Mucosa of descending colon (tissue), 3 donors: ENCODE measurements at regions not wholly inside any gene's neighbourhood (a gene's known extent, or its start where the extent isn't known, plus 50 kb on each side); places are given as distances from the start of the nearest gene placed in this dataset.

ENCODE experiments used
- ATAC-seq: fragments of 200-7000 bp; cut with Tn5 transposase; one replicate; pipeline ENCODE4 v1.9.1; 2020; ENCODE audit warnings: mild to moderate bottlenecking, moderate library complexity
- DNase-seq, 3 donors: peaks; one replicate each; pipeline ENCODE4 v3.0.0-alpha.2; 2020
- H3K36me3 ChIP-seq: fragments of 200-600 bp; one replicate; pipeline ENCODE4 v1.8.0; 2021; ENCODE audit warnings: low read depth, mild to moderate bottlenecking
- H3K4me1 ChIP-seq: fragments of 200-600 bp; one replicate; pipeline ENCODE4 v1.8.0; 2021; ENCODE audit warnings: low read depth, mild to moderate bottlenecking
- H3K4me3 ChIP-seq: fragments of 200-600 bp; one replicate; pipeline ENCODE4 v1.8.0; 2021; ENCODE audit warnings: mild to moderate bottlenecking
- H3K9me3 ChIP-seq: fragments of 200-600 bp; one replicate; pipeline ENCODE4 v1.8.0; 2021; ENCODE audit warnings: mild to moderate bottlenecking
- intact Hi-C, 2 donors: fragments of 100-400 bp; cut with DNase I in 1 of 2; cut with micrococcal nuclease in 1 of 2; formaldehyde crosslinking; loops; one replicate each; pipeline versions ENCODE4 v1.11.0 to v1.11.1; 2022; cut with DNase I, micrococcal nuclease
- TF ChIP-seq, protein P1 (sequence below): fragments of 200-600 bp; IDR thresholded peaks from one replicate; pipeline ENCODE4 v1.8.0; 2022; ENCODE audit warnings: antibody characterized with exemption, mild to moderate bottlenecking
- donor health status: DM: no; HTN: no; CAD: no; lungs with moderate emphysema.
- donor health status: DM: no; HTN: no; CAD: no.
- donor health status: DM: no; HTN: yes; CAD: no.

DNA sequence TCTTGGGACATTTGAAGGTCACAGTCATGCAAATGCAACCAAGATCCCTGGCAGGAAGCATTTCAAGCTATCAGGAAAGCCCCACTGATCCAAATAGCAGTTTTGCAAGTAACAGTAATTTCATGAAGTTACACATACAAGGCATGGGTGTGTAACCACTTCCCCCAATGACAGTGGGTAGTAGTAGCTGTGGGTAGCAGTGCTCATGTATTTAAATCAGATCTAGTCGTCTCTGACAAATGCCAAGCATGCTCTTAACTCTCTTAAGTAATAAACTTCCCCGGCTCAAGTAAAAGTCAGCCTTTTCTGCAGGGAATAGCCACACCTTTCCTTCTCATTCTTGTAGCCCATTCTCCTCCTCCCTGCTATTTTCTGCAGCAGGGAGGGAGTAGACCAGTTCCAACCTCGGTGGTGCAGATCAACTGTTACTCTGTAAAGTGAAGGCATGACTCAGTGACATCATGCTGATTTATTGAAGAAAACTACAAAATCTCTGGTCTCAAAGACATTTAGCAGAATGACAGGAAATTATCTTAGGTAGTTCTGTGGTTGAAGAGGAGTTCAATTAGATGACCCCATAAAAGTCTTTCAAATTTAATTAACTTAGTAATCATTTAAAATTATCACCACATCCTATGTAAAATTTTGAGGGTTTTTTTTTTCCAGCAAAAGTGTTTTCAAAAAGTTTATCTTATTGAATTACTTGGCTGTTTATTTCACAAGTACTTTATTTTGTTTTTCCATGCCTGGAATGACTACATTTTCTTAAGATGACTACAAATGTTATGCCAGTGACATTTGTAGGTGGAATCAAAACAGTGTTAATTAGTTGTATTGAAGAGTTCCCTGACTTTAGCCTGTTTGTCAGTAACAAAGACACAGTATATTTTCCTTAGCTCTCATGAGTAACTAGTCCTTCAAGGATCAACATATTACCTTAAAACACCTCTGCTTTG is 568.3 kb downstream of the INHBA start:
- intact Hi-C loops, result no loop called here
- H3K4me1 ChIP-seq, result no peaks in the 10 kb centered on the region
- TF ChIP-seq, protein P1, sequence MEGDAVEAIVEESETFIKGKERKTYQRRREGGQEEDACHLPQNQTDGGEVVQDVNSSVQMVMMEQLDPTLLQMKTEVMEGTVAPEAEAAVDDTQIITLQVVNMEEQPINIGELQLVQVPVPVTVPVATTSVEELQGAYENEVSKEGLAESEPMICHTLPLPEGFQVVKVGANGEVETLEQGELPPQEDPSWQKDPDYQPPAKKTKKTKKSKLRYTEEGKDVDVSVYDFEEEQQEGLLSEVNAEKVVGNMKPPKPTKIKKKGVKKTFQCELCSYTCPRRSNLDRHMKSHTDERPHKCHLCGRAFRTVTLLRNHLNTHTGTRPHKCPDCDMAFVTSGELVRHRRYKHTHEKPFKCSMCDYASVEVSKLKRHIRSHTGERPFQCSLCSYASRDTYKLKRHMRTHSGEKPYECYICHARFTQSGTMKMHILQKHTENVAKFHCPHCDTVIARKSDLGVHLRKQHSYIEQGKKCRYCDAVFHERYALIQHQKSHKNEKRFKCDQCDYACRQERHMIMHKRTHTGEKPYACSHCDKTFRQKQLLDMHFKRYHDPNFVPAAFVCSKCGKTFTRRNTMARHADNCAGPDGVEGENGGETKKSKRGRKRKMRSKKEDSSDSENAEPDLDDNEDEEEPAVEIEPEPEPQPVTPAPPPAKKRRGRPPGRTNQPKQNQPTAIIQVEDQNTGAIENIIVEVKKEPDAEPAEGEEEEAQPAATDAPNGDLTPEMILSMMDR, result no peak
- ATAC-seq, result no peak
- no peak overlapping the region for H3K4me3 ChIP-seq
- H3K9me3 ChIP-seq, result no peaks in the 10 kb centered on the region
- H3K36me3 ChIP-seq, result no peaks in the 10 kb centered on the region
- no peak for DNase-seq

DNA sequence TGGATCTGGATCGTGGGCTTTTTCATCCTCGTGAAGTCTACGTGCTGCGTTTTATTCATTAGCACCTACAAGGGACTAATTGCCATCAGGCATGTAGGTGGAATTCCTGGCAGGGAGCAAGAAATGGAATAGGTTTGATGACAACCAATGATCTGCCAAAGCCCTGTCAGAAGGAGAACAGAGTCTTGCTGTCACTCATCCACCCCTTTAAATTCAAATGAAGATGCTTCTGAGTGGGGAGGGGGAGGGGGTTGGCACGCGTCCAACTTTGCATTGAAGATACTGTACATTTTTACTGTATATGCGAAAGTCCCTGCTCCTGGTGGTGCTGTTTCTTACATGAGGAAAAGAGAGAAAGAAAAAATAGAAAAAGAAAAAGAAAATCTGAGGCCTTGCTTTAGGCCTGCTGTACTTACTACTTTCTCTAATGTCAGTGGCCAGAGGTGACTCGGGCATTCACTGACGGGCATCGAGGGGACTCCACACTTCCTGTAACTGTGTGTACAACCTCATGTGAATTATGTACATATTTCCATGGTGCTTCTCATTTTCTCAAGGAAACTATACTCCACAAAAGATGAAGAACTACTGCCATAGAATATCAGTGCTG is 569.1 kb downstream of the INHBA start:
- no peak overlapping the region for H3K4me3 ChIP-seq
- no peak for DNase-seq
- no peaks in the 10 kb centered on the region for H3K36me3 ChIP-seq
- TF ChIP-seq, protein P1, result no peak
- no peaks in the 10 kb centered on the region for H3K4me1 ChIP-seq
- no peak for ATAC-seq
- intact Hi-C loops, result no loop called here
- no peaks in the 10 kb centered on the region for H3K9me3 ChIP-seq

DNA sequence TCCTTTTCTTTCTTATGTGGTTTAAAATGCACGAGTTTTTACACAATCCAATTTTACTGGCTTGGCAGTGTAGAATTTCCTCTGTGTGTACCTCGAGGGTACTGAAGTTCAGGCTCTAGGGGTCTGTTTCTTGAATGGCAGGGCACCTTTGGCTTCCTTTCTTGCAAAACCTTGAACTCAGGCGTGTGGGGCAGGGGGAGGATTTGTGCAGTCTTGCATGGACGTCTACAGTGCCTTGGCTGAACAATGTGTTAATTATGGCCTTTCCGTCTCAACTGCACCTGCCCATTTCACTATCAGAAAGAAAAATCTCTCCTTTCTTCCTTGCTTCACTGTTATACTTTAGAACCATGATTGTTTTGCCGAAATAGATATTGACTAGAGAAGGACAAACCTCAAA is 570.9 kb downstream of the INHBA start:
- Histone ChIP-seq H3K36me3 (no peaks in the 10 kb centered on the region), H3K4me3 (no peak overlapping the region), H3K9me3 (no peaks in the 10 kb centered on the region), H3K4me1 (no peaks in the 10 kb centered on the region)
- TF ChIP-seq, protein P1, result no peak
- DNase-seq (no peak), ATAC-seq (no peak)
- intact Hi-C loops, result no loop called here

DNA sequence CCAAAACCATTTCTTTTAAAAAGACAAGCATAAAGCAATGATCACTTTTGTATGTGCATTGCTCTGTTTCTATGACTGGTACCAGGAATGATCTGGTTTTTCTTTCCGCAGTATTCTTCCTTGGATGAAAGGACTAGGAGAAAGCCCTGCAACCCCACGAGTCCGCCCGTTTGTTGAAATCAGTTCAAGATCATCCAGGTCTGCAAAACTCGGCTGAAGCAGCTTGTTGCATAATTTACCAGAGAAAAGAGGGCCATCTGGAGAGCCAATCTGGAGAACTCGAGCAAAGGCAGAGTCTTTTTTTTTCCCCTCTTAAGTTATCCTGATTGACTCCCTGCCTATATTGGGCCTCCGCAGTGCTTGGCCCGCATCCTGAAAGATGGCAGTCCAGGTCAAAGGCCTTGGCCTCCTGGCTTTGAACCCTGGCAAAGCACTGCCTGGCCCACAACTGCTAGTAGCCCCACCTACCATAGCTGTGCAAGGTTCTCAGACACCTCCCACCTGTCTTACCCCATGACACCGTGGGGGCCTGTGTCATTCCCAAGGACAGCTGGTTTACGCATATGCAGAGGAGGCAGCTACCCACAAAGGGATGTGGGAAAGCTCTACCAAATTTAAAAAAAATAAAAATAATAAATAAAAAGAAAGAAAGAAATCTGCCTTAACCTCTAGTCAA is 572.2 kb downstream of the INHBA start:
- TF ChIP-seq, protein P1, result no peak
- H3K4me3 ChIP-seq, result no peak overlapping the region
- DNase-seq, result no peak
- no peaks in the 10 kb centered on the region for H3K4me1 ChIP-seq
- H3K36me3 ChIP-seq, result no peaks in the 10 kb centered on the region
- no peaks in the 10 kb centered on the region for H3K9me3 ChIP-seq
- ATAC-seq, result no peak
- intact Hi-C loops, result no loop called here

DNA sequence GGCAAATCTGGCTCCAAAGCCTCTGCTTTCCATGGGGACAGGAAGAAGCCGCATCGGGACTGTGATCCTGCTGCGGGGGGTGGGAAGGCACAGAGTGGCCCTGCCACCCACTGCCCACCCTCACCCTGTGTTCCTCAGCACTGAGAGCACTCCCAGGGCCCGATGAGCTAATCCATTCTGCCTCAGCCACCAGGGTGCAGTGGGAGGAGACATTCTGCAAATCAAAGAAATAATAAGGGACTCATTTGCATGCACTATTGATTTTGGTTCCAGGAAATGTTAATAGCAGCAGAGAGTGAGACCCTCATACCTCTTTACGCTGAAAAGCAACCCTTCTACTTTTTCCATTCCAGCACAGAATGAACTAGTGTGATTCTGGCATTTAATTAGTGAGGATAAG is 572.8 kb downstream of the INHBA start:
- no peak for ATAC-seq
- intact Hi-C loops, result no loop called here
- TF ChIP-seq, protein P1, result no peak
- H3K36me3 ChIP-seq, result no peaks in the 10 kb centered on the region
- no peak overlapping the region for H3K4me3 ChIP-seq
- H3K9me3 ChIP-seq, result no peaks in the 10 kb centered on the region
- no peak for DNase-seq
- no peaks in the 10 kb centered on the region for H3K4me1 ChIP-seq
